Erythroblast (primary cell): ENCODE measurements at regions not wholly inside any gene's neighbourhood (a gene's known extent, or its start where the extent isn't known, plus 50 kb on each side); places are given as distances from the start of the nearest gene placed in this dataset.
"Not testable (repeated sequence)": the region's sequence is repeated elsewhere in the genome, so short reads cannot be mapped to it uniquely, and the experiment has no call there.

Experiments used
- DNase-seq, 2 experiments: peaks; one replicate each; lab custom pipeline; 2025; lab: John Stamatoyannopoulos, UW
- GATA1 ChIP-seq: IDR thresholded peaks from 2 replicates; pipeline ENCODE4 v1.6.1; 2011; ENCODE audit warnings: low read depth, mild to moderate bottlenecking, control low read depth, low read length, moderate library complexity
- POLR2A ChIP-seq: IDR thresholded peaks from 2 replicates; pipeline ENCODE4 v1.6.1; 2011; ENCODE audit warnings: mild to moderate bottlenecking, low read length

- DNase-seq = no peak
- TF ChIP-seq POLR2A = no peak
- TF ChIP-seq GATA1 = no peak
Observed at GRCh38 chr7:125363873-125364272, 434.2 kb upstream of the POT1 start.

- no peak for DNase-seq
Observed at GRCh38 chr7:125358551-125359167, 429.0 kb upstream of the POT1 start.

DNA sequence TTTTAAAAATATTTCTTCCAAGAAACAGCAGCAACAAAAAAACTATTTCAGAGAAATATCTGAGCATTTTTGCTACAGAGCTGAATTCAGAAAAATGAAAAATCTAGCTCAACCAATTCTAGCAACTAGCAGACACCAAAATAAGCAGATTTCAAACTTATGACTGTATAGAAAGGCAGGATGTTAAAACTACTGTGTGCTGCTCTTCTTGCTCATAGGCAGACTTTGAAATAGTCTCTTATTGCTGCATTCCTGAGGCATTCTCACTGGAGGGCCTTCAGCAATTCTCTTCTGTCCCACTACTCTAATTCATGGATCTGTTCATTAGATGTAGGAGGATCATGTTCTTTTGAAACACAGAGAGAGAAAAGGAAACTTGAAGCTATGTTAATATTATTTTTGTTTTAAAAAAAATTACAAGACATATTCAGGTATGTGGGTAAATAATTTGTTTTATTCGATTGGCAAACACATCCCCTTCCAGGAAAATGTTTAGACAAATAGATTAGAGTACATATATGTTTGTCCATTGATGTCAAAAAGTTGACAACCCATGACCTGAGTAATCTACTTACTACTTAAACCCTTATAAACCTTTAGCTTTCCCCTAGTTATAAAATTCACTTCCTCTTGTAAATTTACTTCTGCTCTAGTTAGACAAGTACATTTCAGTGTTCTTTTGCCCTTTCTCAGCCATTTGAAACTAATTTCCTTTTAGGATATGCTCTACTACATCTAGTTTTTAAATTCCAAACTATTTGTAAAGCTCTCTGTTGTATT, 428.2 kb upstream of the POT1 start:
- no peak for DNase-seq
- TF ChIP-seq POLR2A = no peak
- TF ChIP-seq GATA1 = no peak

More at GRCh38 chr7:125358551-125359167, 429.0 kb upstream of the POT1 start:
- TF ChIP-seq POLR2A = no peak
- no peak for TF ChIP-seq GATA1

DNA sequence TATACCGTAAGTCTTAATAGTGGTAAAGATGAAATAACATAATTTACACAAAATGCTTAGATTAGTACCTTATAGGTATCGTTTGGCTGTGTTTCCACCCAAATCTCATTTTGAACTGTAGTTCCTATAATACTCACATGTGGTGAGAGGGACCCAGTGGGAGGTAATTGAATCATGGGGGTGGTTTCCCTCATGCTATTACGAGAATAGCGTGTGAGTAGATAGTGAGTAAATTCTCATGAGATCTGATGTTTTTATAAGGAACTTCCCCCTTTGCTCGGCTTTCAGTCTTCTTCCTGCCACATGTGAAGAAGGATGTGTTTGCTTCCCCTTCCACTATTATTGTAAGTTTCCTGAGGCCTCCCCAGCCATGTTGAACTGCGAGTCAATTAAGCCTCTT, 426.3 kb upstream of the POT1 start:
- no peak for DNase-seq
- TF ChIP-seq GATA1 = no peak
- TF ChIP-seq POLR2A = no peak

DNA sequence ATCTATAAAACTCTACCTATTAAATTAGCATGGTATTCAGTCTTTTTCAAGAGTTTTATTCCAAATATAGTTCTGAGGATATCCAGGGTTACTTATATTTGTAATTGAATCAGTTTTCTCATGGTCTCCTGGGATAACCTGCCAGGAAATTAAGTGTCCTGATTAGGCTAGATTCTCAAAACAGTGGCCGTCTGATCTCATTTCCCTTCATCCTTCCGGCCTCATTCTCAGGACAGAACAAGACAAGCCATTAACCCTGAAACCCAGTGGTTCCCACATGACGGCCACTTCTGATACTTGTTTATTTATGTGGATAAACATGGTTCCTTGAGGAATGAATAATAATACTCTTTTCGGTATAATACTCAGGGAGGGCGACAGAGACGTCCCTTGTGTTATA, 417.6 kb upstream of the POT1 start:
- TF ChIP-seq POLR2A = no peak
- no peak for TF ChIP-seq GATA1

DNA sequence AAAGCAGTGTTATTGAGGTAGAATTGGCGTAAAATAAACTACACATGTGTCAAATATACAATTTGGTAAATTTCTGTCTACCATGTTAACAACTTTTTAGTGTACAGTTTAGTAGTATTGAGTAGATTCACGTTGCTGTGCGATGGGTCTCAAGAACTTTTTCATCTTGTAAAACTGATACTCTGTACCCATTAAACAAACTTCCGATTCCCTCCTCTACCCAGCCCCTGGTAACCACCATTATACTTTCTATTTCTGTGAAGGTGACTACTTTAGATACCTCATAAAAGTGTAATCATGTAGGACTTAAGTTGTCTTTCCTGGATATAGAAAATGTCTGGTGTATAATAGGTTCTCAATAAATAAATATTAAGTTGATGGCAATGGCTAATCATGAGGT, 408.5 kb upstream of the POT1 start:
- DNase-seq = no peak
- TF ChIP-seq POLR2A (no peak), GATA1 (no peak)

More for the DNA sequence above, 417.6 kb upstream of the POT1 start:
- no peak for DNase-seq

DNA sequence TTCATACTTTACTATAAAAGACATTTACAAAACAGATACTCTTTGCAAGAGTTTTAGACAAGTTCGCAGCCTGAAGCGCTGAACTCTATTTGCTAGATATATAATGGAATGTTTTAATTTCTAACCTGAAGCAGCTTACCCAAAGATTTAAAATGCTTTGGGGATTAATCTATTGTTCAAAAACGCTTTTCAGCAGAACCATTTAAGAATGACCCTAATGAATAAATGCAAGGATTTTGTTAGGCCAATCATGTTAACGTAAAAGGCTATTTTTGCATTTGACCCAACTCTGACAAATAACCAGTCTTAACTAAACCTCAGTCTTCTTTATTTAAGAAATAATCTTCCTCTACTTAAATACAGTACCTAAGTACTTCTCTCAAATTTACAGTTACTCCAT, 406.7 kb upstream of the POT1 start:
- TF ChIP-seq POLR2A = no peak
- no peak for TF ChIP-seq GATA1
- no peak for DNase-seq

- DNase-seq = no peak
Observed at GRCh38 chr7:125326666-125327255, 397.1 kb upstream of the POT1 start.

DNA sequence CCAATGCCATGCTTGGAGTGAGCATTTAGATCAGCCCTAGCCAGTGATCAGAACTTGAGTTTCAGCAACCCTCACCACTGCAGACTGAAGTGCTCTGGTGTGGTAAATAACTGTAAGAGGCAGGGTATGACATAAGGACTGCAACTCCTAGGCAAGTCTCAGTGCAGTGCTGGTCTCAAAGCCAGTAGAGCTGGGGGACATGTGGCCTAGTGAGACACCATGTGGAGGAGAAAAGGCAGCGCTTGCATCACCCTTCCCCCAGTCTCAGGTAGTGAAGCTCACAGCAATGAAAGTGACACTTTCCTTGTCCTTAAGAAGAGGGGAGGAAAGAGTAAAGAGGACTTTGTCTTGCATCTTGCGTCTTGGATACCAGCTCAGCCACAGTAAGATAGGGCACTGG, 386.8 kb upstream of the POT1 start:
- no peak for TF ChIP-seq POLR2A
- TF ChIP-seq GATA1 = no peak
- peak; percentile 18 to 29 for DNase-seq

More at GRCh38 chr7:125326666-125327255, 397.1 kb upstream of the POT1 start:
- TF ChIP-seq POLR2A = no peak
- TF ChIP-seq GATA1 = no peak

DNA sequence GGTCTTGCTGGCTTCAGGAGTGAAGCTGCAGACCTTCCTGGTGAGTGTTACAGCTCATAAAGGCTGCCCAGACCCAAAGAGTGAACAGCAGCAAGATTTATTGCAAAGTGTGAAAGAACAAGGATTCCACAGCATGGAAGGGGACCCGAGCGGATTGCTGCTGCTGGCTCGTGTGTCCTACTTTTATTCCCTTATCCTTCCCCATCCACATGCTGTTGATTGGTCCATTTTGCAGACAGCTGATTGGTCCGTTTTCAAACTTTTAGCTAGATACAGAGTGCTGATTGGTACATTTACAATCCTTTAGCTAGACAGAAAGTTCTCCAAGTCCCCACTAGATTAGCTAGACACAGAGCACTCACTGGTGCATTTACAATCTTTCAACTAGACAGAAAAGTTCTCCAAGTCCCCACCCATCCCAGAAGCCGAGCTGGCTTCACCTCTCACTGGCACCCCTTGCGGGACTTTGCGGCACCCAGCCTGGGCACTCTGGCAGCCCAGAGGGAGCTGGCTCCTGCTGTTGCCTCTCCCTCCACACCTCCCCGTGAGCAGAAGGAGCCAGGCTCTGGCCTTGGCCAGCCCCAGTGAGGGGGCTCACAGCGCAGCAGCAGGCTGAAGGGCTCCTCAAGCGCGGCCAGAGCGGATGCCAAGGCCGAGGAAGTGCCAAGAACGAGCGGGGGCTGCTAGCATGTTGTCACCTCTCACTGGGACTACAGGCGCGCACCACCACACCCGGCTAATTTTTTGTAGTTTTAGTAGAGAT, 369.6 kb upstream of the POT1 start:
- TF ChIP-seq POLR2A = no peak
- no peak for DNase-seq

- TF ChIP-seq POLR2A (no peak), GATA1 (no peak)
- no peak for DNase-seq
Observed at GRCh38 chr7:125279961-125280360, 350.3 kb upstream of the POT1 start.

GRCh38 chr7:125278318-125278717, 348.7 kb upstream of the POT1 start:
- no peak for DNase-seq
- TF ChIP-seq GATA1 = no peak
- no peak for TF ChIP-seq POLR2A

GRCh38 chr7:125274742-125275141, 345.1 kb upstream of the POT1 start:
- not testable (repeated sequence) for DNase-seq

DNA sequence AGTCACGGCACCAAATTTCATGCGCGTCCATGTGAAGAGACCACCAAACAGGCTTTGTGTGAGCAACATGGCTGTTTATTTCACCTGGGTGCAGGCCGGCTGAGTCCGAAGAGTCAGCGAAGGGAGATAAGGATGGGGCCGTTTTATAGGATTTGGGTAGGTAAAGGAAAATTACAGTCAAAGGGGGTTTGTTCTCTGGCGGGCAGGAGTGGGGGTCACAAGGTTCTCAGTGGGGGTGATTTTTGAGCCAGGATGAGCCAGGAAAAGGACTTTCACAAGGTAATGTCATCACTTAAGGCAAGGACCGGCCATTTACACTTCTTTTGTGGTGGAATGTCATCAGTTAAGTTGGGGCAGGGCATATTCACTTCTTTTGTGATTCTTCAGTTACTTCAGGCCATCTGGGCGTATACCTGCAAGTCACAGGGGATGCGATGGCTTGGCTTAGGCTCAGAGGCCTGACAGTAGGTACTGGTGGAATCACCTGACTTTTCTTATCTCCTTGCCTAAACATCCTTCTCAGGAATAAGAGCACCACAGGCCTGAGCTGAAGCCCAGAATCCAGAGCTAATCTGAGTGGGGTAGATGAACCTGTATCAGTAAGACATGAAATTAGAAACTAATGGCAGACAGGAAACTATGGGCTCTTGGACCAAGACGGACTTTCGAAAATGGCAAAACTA, 334.7 kb upstream of the POT1 start:
- not testable (repeated sequence) for DNase-seq

DNA sequence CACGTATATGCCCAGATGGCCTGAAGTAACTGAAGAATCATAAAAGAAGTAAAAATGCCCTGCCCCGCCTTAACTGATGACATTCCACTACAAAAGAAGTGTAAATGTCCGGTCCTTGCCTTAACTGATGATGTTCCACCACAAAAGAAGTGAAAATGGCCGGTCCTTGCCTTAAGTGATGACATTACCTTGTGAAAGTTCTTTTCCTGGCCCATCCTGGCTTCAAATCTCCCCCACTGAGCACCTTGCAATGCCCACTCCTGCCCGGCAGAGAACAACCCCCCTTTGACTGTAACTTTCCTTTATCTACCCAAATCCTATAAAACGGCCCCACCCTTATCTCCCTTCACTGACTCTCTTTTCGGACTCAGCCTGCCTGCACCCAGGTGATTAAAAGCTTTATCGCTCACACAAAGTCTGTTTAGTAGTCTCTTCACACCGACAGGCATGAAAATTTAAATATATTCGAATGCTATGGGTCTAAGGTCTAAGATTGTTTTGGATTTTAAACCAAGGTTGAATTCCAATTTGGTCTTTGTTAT, 329.3 kb upstream of the POT1 start:
- peak; percentile 43 to 73 for DNase-seq
